ENCODE measurements at regions not wholly inside any gene's neighbourhood (a gene's known extent, or its start where the extent isn't known, plus 50 kb on each side); places are given as distances from the start of the nearest gene placed in this dataset.

DNA sequence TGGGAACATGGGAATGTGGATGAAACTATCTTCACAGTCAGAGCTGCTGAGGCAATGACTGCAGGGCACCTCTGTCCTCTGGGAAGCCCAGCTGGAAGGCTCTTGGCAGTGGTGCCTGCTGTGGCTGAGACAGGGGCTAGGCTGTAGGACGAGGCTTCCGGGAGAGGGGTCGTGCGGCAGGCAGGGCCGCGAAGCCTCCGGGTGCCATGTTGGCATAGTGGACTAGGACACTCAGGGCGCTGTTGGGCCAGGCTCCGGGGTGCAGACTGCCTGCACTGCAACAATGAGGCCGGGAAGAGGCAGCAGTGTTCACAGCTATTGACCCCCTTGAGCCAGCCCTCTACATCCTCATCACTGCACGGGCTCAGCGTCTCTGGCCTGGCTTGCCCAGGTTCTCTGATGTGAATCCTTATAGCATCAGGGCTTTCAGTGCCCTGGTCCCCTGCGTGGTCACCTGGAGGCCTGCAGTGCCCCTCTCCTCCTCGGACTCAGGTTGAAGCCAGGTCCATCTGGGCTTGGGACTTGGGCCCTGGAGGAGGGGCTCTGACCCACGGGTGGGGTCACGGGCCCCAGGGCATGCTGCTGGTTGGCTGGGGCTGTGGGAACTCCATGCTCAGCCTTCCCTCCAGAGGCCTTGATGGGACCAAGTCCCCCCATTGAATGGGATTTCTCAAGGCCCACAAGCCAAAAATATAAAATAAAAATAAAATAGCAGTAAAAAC lies 91.6 kb downstream of the TNFRSF13B start:
- TF ChIP-seq, protein P1, sequence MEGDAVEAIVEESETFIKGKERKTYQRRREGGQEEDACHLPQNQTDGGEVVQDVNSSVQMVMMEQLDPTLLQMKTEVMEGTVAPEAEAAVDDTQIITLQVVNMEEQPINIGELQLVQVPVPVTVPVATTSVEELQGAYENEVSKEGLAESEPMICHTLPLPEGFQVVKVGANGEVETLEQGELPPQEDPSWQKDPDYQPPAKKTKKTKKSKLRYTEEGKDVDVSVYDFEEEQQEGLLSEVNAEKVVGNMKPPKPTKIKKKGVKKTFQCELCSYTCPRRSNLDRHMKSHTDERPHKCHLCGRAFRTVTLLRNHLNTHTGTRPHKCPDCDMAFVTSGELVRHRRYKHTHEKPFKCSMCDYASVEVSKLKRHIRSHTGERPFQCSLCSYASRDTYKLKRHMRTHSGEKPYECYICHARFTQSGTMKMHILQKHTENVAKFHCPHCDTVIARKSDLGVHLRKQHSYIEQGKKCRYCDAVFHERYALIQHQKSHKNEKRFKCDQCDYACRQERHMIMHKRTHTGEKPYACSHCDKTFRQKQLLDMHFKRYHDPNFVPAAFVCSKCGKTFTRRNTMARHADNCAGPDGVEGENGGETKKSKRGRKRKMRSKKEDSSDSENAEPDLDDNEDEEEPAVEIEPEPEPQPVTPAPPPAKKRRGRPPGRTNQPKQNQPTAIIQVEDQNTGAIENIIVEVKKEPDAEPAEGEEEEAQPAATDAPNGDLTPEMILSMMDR (IDR thresholded peaks at IDR 0.05), result no peak
- TF ChIP-seq POLR2AphosphoS5 (IDR thresholded peaks at IDR 0.05; ENCODE audit: insufficient read depth in 1 of 2, low read depth in 1 of 2), result no peak
